Left lung (tissue), 4 donors: ENCODE measurements at regions not wholly inside any gene's neighbourhood (a gene's known extent, or its start where the extent isn't known, plus 50 kb on each side); places are given as distances from the start of the nearest gene placed in this dataset.

Experiments
- ATAC-seq: fragments of 200-7000 bp; cut with Tn5 transposase; one replicate; pipeline ENCODE4 v1.9.1; 2020; ENCODE audit warnings: moderate library complexity
- DNase-seq, 4 donors: peaks; one replicate each; pipeline ENCODE4 v3.0.0-alpha.2; 2013 to 2020
- H3K27ac ChIP-seq, 2 donors: fragments of 200-600 bp; sonication (generic) in 1 of 2; one replicate each; pipeline versions ENCODE4 v1.5.0 to v1.8.0; 2020 to 2021
- H3K27me3 ChIP-seq, 2 donors: fragments of 200-600 bp; sonication (generic) in 1 of 2; one replicate each; pipeline versions ENCODE4 v1.5.0 to v1.8.0; 2020 to 2021
- H3K36me3 ChIP-seq, 2 donors: fragments of 200-600 bp; sonication (generic) in 1 of 2; one replicate each; pipeline versions ENCODE4 v1.5.0 to v1.8.0; 2020 to 2021
- H3K4me1 ChIP-seq, 2 donors: fragments of 200-600 bp; one replicate each; pipeline ENCODE4 v1.8.0; 2021
- H3K4me3 ChIP-seq, 2 donors: fragments of 200-600 bp; sonication (generic) in 1 of 2; one replicate each; pipeline versions ENCODE4 v1.5.0 to v1.8.0; 2020 to 2021; ENCODE audit warnings: mild to moderate bottlenecking in 1 of 2
- H3K9me3 ChIP-seq, 2 donors: fragments of 200-600 bp; sonication (generic) in 1 of 2; one replicate each; pipeline versions ENCODE4 v1.5.0 to v1.8.0; 2020 to 2021
- CTCF ChIP-seq, 2 donors: fragments of 200-600 bp; sonication (generic) in 1 of 2; IDR thresholded peaks; one replicate each; pipeline versions ENCODE4 v1.5.0 to v1.8.0; 2021; ENCODE audit warnings: antibody characterized with exemption in 2 of 2
- intact Hi-C, 2 donors: fragments of 100-400 bp; cut with DNase I; formaldehyde crosslinking; loops; one replicate each; pipeline versions ENCODE4 v1.11.2 to v1.14.2; 2022
- donor health status: DM: no; HTN: yes; CAD: no.
- donor health status: DM: no; HTN: no; CAD: no.

GRCh38 chr3:24831221-24831620 is 336.6 kb upstream of the THRB start:
- intact Hi-C loops, result no loop called here
- DNase-seq (no peak), ATAC-seq (no peak)

GRCh38 chr3:24832891-24833290 is 338.2 kb upstream of the THRB start:
- DNase-seq (no peak), ATAC-seq (no peak)
- Histone ChIP-seq H3K4me3 (no peak overlapping the region), H3K27ac (no peak overlapping the region), H3K9me3 (no peaks in the 10 kb centered on the region), H3K36me3 (no peaks in the 10 kb centered on the region), H3K27me3 (peaks cover 0 to 39% of the 10 kb centered on the region in 2 donors), H3K4me1 (peaks cover 0 to 15% of the 10 kb centered on the region in 2 donors)
- intact Hi-C loops, result no loop called here
- TF ChIP-seq CTCF (IDR thresholded peaks at IDR 0.05), result no peak

More at GRCh38 chr3:24831221-24831620, 336.6 kb upstream of the THRB start:
- H3K36me3 ChIP-seq, result no peaks in the 10 kb centered on the region
- TF ChIP-seq CTCF (IDR thresholded peaks at IDR 0.05), result no peak
- peaks cover 0 to 15% of the 10 kb centered on the region in 2 donors for H3K4me1 ChIP-seq
- H3K4me3 ChIP-seq, result no peak overlapping the region
- peaks cover 0 to 39% of the 10 kb centered on the region in 2 donors for H3K27me3 ChIP-seq
- no peak overlapping the region for H3K27ac ChIP-seq
- no peaks in the 10 kb centered on the region for H3K9me3 ChIP-seq

- DNase-seq, result no peak
- no peaks in the 10 kb centered on the region for H3K9me3 ChIP-seq
- intact Hi-C loops, result no loop called here
- no peak for ATAC-seq
- no peaks in the 10 kb centered on the region for H3K36me3 ChIP-seq
- peaks cover 0 to 5% of the 10 kb centered on the region in 2 donors for H3K4me1 ChIP-seq
- TF ChIP-seq CTCF (IDR thresholded peaks at IDR 0.05), result no peak
- no peak overlapping the region for H3K27ac ChIP-seq
- no peak overlapping the region for H3K4me3 ChIP-seq
- peaks cover 0 to 23% of the 10 kb centered on the region in 2 donors for H3K27me3 ChIP-seq
Observed at GRCh38 chr3:24834442-24834841, 339.8 kb upstream of the THRB start.

GRCh38 chr3:24835510-24835909 is 340.9 kb upstream of the THRB start:
- Histone ChIP-seq H3K4me1 (no peaks in the 10 kb centered on the region), H3K4me3 (no peak overlapping the region), H3K27ac (no peak overlapping the region), H3K27me3 (peaks cover 0 to 12% of the 10 kb centered on the region in 2 donors), H3K36me3 (no peaks in the 10 kb centered on the region), H3K9me3 (no peaks in the 10 kb centered on the region)
- TF ChIP-seq CTCF (IDR thresholded peaks at IDR 0.05), result no peak
- intact Hi-C loops, result no loop called here
- DNase-seq (no peak), ATAC-seq (no peak)

- ATAC-seq, result no peak
- no peak for DNase-seq
- Histone ChIP-seq H3K27ac (no peak overlapping the region), H3K4me1 (no peaks in the 10 kb centered on the region), H3K27me3 (no peaks in the 10 kb centered on the region), H3K9me3 (no peaks in the 10 kb centered on the region), H3K4me3 (no peak overlapping the region), H3K36me3 (no peaks in the 10 kb centered on the region)
- no peak for TF ChIP-seq CTCF (IDR thresholded peaks at IDR 0.05)
- intact Hi-C loops, result no loop called here
Observed at GRCh38 chr3:24837601-24838000, 343.0 kb upstream of the THRB start.
